ENCODE measurements at regions not wholly inside any gene's neighbourhood (a gene's known extent, or its start where the extent isn't known, plus 50 kb on each side); places are given as distances from the start of the nearest gene placed in this dataset.

DNA sequence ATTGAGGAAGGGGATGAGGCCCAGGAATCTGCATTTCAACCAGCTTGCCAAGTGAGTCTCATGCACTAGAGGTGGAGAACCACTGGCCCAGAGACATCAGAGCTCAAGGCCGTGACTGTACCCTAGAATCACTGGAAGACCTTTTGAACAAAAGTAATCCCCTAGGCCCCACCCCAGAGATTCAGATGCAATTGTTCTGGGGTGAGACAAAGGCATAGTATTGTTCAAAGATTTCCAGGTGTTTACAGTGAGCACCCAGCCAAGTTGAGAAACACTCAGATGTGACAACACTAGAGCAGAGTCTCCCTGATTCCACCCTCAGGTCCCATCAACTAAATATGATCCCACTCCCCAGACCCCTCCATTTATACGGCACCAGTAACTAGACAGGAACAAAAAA lies 290.3 kb upstream of the TLE3 start:
- no peak for TF ChIP-seq JUND (IDR thresholded peaks at IDR 0.05; ENCODE audit: low read length)
- no peak for TF ChIP-seq TBP (IDR thresholded peaks at IDR 0.05; ENCODE audit: low read depth, low read length)
- TF ChIP-seq SP1 (IDR thresholded peaks at IDR 0.05; ENCODE audit: low read depth, low read length) = no peak
- TF ChIP-seq USF2 (IDR thresholded peaks at IDR 0.05; ENCODE audit: low read length) = no peak
- TF ChIP-seq RNF2 (IDR thresholded peaks at IDR 0.05; ENCODE audit: borderline replicate concordance, low read depth, low read length, missing control alignments, poor library complexity, severe bottlenecking) = no peak
- no peak for TF ChIP-seq SUZ12 (IDR thresholded peaks at IDR 0.05; ENCODE audit: low read length)
- DNase-seq (ENCODE audit: low read depth in 1 of 2, low spot score in 2 of 2) = no peak
- Histone ChIP-seq H3K4me2 (ENCODE audit: insufficient read depth in 1 of 2, low read depth in 2 of 2, low read length in 2 of 2) (no peak overlapping the region), H3K18ac (ENCODE audit: extremely low read depth, low read length) (no peak overlapping the region), H3K27ac (ENCODE audit: low read depth, low read length) (no peak overlapping the region), H2AFZ (ENCODE audit: low read length) (no peak overlapping the region), H3K79me1 (ENCODE audit: low read depth, low read length) (no peaks in the 10 kb centered on the region), H3K23me2 (ENCODE audit: low read depth, low read length) (no peaks in the 10 kb centered on the region; the same call in 1 of the 2 replicates), H3K9me3 (ENCODE audit: insufficient read depth in 2 of 2, low read depth in 1 of 2, low read length in 1 of 2) (peaks cover 0 to 3% of the 10 kb centered on the region in 2 experiments; a peak in 1 of 4 replicates), H3K4me3 (ENCODE audit: extremely low read depth in 1 of 4, insufficient read depth in 2 of 4, low read depth in 3 of 4, low read length in 4 of 4) (no peak overlapping the region), H2BK120ac (replicated peaks; ENCODE audit: low read depth, low read length) (no peak overlapping the region), H3K4ac (replicated peaks; ENCODE audit: insufficient read length, low read depth, low read length) (no peak overlapping the region), H2BK5ac (ENCODE audit: low read depth, low read length) (no peak overlapping the region), H3K79me2 (ENCODE audit: control insufficient read depth in 1 of 2, insufficient read depth in 2 of 2, low read length in 2 of 2) (no peaks in the 10 kb centered on the region; a peak in 1 of 4 replicates), H2AK5ac (ENCODE audit: low read depth, low read length) (no peak overlapping the region), H4K20me1 (replicated peaks in 1 of 2; ENCODE audit: control insufficient read depth in 1 of 2, insufficient read depth in 2 of 2, low read length in 2 of 2) (no peaks in the 10 kb centered on the region), H2BK15ac (ENCODE audit: low read length) (no peak overlapping the region), H3K4me1 (replicated peaks in 1 of 4; ENCODE audit: control insufficient read depth in 3 of 4, insufficient read depth in 4 of 4, low read length in 3 of 4) (peaks cover 0 to 7% (median 3%) of the 10 kb centered on the region in 4 experiments; a peak in 5 of 7 replicates), H4K91ac (replicated peaks; ENCODE audit: insufficient read length, low read length) (no peak overlapping the region), H2BK12ac (ENCODE audit: low read depth, low read length) (no peak overlapping the region), H3K27me3 (replicated peaks in 1 of 4; ENCODE audit: control insufficient read depth in 3 of 4, extremely low read depth in 1 of 4, insufficient read depth in 3 of 4, low read length in 3 of 4) (no peaks in the 10 kb centered on the region), H3K14ac (ENCODE audit: insufficient read length) (no peak overlapping the region), H3K36me3 (ENCODE audit: control insufficient read depth in 2 of 4, insufficient read depth in 4 of 4, low read length in 3 of 4) (no peaks in the 10 kb centered on the region), H4K5ac (ENCODE audit: insufficient read length, low read depth, low read length) (no peak overlapping the region), H3K23ac (ENCODE audit: insufficient read length) (no peak overlapping the region), H4K8ac (ENCODE audit: extremely low read depth, insufficient read depth, low read length) (no peak overlapping the region), H3K56ac (replicated peaks; ENCODE audit: insufficient read length, low read depth, low read length) (no peak overlapping the region), H3K9ac (replicated peaks in 1 of 4; ENCODE audit: extremely low read depth in 1 of 4, low read depth in 3 of 4, low read length in 3 of 4) (no peak overlapping the region), H2BK20ac (ENCODE audit: low read length) (no peak overlapping the region)
- CTCF ChIA-PET (ENCODE audit: partially characterized antibody) = interaction anchor here (1.0 to 1.9 kb wide), 7 partner anchors 12 to 80 kb away, joined by 3 to 5 read pairs (median 4); no protein-coding TSS in a partner anchor
- FAIRE-seq = no peak
- WGBS, 2 experiments (ENCODE audit: extremely low coverage in 1 of 2, insufficient coverage in 1 of 2, insufficient read length in 1 of 2, insufficient replicate concordance in 2 of 2, low coverage in 1 of 2, low lambda C conversion rate in 2 of 2, missing lambda C conversion rate in 1 of 2) = 94% methylated on average over 2 of the region's 2 CpGs; no CpG with 5 or more reads in 1 of the 2 experiments
- POLR2A ChIA-PET (ENCODE audit: partially characterized antibody) = no interaction called here

Data from H1 (cell line).